Lung (tissue), 11 donors: ENCODE measurements at regions not wholly inside any gene's neighbourhood (a gene's known extent, or its start where the extent isn't known, plus 50 kb on each side); places are given as distances from the start of the nearest gene placed in this dataset.

Source experiments
- ATAC-seq: fragments of 200-7000 bp; cut with Tn5 transposase; one replicate; pipeline ENCODE4 v1.9.1; 2020; ENCODE audit warnings: moderate number of reproducible peaks; ENCODE audit not compliant: insufficient read depth, low FRiP score
- DNase-seq, 3 donors: peaks; one replicate each; pipeline ENCODE4 v3.0.0-alpha.2; 2013 to 2017
- H3K27ac ChIP-seq, 2 donors: one replicate each; pipeline ENCODE4 v1.5.1; 2013; ENCODE audit warnings: mild to moderate bottlenecking in 2 of 2, moderate library complexity in 2 of 2, control low read depth in 1 of 2, inconsistent platforms in 1 of 2, low read depth in 1 of 2, low read length in 1 of 2
- H3K27me3 ChIP-seq, 3 donors: one replicate each; pipeline ENCODE4 v1.5.1; 2013; ENCODE audit warnings: low read length in 2 of 3; ENCODE audit not compliant: control insufficient read depth in 3 of 3, insufficient read depth in 3 of 3
- H3K36me3 ChIP-seq, 4 donors: one replicate each; pipeline ENCODE4 v1.5.1; 2013; ENCODE audit warnings: low read length in 4 of 4, mild to moderate bottlenecking in 1 of 4, moderate library complexity in 1 of 4; ENCODE audit not compliant: control insufficient read depth in 4 of 4, insufficient read depth in 4 of 4
- H3K4me1 ChIP-seq, 5 donors: one replicate each; pipeline ENCODE4 v1.5.1; 2013; ENCODE audit warnings: low read length in 5 of 5, mild to moderate bottlenecking in 2 of 5, moderate library complexity in 1 of 5; ENCODE audit not compliant: control insufficient read depth in 5 of 5, insufficient read depth in 5 of 5
- H3K4me3 ChIP-seq: one replicate; pipeline ENCODE4 v1.5.1; 2013; ENCODE audit warnings: mild to moderate bottlenecking, control low read depth, moderate library complexity
- H3K9ac ChIP-seq, 2 donors: one replicate each; pipeline ENCODE4 v1.5.1; 2013; ENCODE audit warnings: low read length in 2 of 2, control low read depth in 1 of 2; ENCODE audit not compliant: insufficient read depth in 1 of 2
- H3K9me3 ChIP-seq, 4 donors: one replicate each; pipeline ENCODE4 v1.5.1; 2013; ENCODE audit warnings: low read length in 3 of 4, mild to moderate bottlenecking in 1 of 4, moderate library complexity in 1 of 4; ENCODE audit not compliant: control insufficient read depth in 4 of 4, insufficient read depth in 3 of 4
- CTCF ChIP-seq: IDR thresholded peaks from 2 replicates; pipeline ENCODE4 v1.5.1; 2012; ENCODE audit warnings: mild to moderate bottlenecking; ENCODE audit errors: control extremely low read depth, extremely low read depth
- WGBS, 2 donors: extraction: QIAGEN DNeasy Blood & Tissue Kit; methylation state at CpG; one replicate each; pipeline ENCODE4 v1.1.7; 2013; 5-methylcytosine and 5-hydroxymethylcytosine counted together
- donor health status: control.
- donor health status: control.
- donor health status: Bipolar disorder and iron deficiency.
- donor health status: healthy.
- donor health status: DM: yes; HTN: yes; CAD: no.

GRCh38 chr12:25868193-25868592 lies 90.3 kb upstream of the RASSF8 start:
- Histone ChIP-seq H3K36me3 (no peaks in the 10 kb centered on the region), H3K9ac (no peak overlapping the region), H3K4me3 (no peak overlapping the region), H3K27me3 (no peaks in the 10 kb centered on the region), H3K27ac (no peak overlapping the region), H3K9me3 (peaks cover 0 to 2% (median 0%) of the 10 kb centered on the region in 4 donors), H3K4me1 (no peaks in the 10 kb centered on the region)
- TF ChIP-seq CTCF = no peak
- no peak for DNase-seq
- no peak for ATAC-seq

- no peak for TF ChIP-seq CTCF
- H3K4me3 ChIP-seq = no peak overlapping the region
- DNase-seq = no peak
- no peaks in the 10 kb centered on the region for H3K36me3 ChIP-seq
- H3K27ac ChIP-seq = no peak overlapping the region
- no peaks in the 10 kb centered on the region for H3K27me3 ChIP-seq
- ATAC-seq = no peak
- no peaks in the 10 kb centered on the region for H3K4me1 ChIP-seq
- H3K9me3 ChIP-seq = no peaks in the 10 kb centered on the region
- H3K9ac ChIP-seq = no peak overlapping the region
These were observed 86.3 kb upstream of the RASSF8 start for GRCh38 chr12:25872137-25872536.

- no peaks in the 10 kb centered on the region for H3K36me3 ChIP-seq
- ATAC-seq (no peak), DNase-seq (no peak)
- H3K4me3 ChIP-seq = no peak overlapping the region
- no peak overlapping the region for H3K9ac ChIP-seq
- H3K27me3 ChIP-seq = no peaks in the 10 kb centered on the region
- WGBS, 2 donors = 54 to 80% methylated on average over 1 of the region's 1 CpG
- H3K27ac ChIP-seq = no peak overlapping the region
- H3K9me3 ChIP-seq = no peaks in the 10 kb centered on the region
- H3K4me1 ChIP-seq = no peaks in the 10 kb centered on the region
- TF ChIP-seq CTCF = no peak
These were observed 82.8 kb upstream of the RASSF8 start for GRCh38 chr12:25875661-25876060.

- no peak for TF ChIP-seq CTCF
- Histone ChIP-seq H3K4me3 (no peak overlapping the region), H3K36me3 (no peaks in the 10 kb centered on the region), H3K27me3 (no peaks in the 10 kb centered on the region), H3K27ac (no peak overlapping the region), H3K9me3 (no peaks in the 10 kb centered on the region), H3K4me1 (no peaks in the 10 kb centered on the region), H3K9ac (no peak overlapping the region)
- ATAC-seq (no peak), DNase-seq (no peak)
- WGBS, 2 donors = 49 to 89% methylated on average over 2 of the region's 2 CpGs
These were observed 82.0 kb upstream of the RASSF8 start for GRCh38 chr12:25876383-25877045.
